ENCODE measurements at regions not wholly inside any gene's neighbourhood (a gene's known extent, or its start where the extent isn't known, plus 50 kb on each side); places are given as distances from the start of the nearest gene placed in this dataset.

GRCh38 chr16:73796241-73796640 is 500.4 kb upstream of the PSMD7 start:
- Histone ChIP-seq H3K27me3 (ENCODE audit: control insufficient read depth, insufficient read depth, low read length) (no peaks in the 10 kb centered on the region), H2BK20ac (ENCODE audit: low read depth, low read length) (no peak overlapping the region), H4K20me1 (ENCODE audit: insufficient read depth, low read length) (no peaks in the 10 kb centered on the region), H3K23ac (ENCODE audit: low read depth, low read length) (no peak overlapping the region), H2AFZ (replicated peaks; ENCODE audit: low read length, poor library complexity) (no peak overlapping the region), H3K9ac (ENCODE audit: low read depth, low read length) (no peak overlapping the region), H3K9me3 (ENCODE audit: control insufficient read depth, insufficient read depth, low read length) (peaks cover 8% of the 10 kb centered on the region; the same call in 1 of the 2 replicates), H3K4ac (ENCODE audit: low read depth, low read length) (no peak overlapping the region), H2BK120ac (ENCODE audit: low read depth, low read length) (no peak overlapping the region), H2AK9ac (replicated peaks; ENCODE audit: low read depth, low read length, poor library complexity) (no peak overlapping the region), H2BK15ac (ENCODE audit: low read depth, low read length) (no peak overlapping the region), H4K5ac (ENCODE audit: low read depth, low read length) (no peak overlapping the region), H3K36me3 (ENCODE audit: control insufficient read depth, insufficient read depth, low read length) (no peaks in the 10 kb centered on the region), H4K91ac (ENCODE audit: insufficient read depth, low read depth, low read length) (no peak overlapping the region), H3K14ac (replicated peaks; ENCODE audit: low read depth, low read length) (no peak overlapping the region), H3K9me1 (ENCODE audit: insufficient read depth, low read length) (no peaks in the 10 kb centered on the region), H2BK5ac (ENCODE audit: low read depth, low read length, poor library complexity, severe bottlenecking) (no peak overlapping the region), H3K4me3 (ENCODE audit: insufficient read depth, low read depth, low read length) (no peak overlapping the region), H3K18ac (ENCODE audit: low read depth, low read length) (no peak overlapping the region), H3K56ac (ENCODE audit: extremely low read depth, insufficient read depth, low read length) (no peak overlapping the region), H3K4me2 (ENCODE audit: low read depth, low read length) (no peak overlapping the region), H2AK5ac (ENCODE audit: low read depth, low read length) (no peak overlapping the region), H3K27ac (ENCODE audit: insufficient read depth, low read length) (no peak overlapping the region), H3K4me1 (ENCODE audit: control insufficient read depth, insufficient read depth, low read length) (no peaks in the 10 kb centered on the region), H3K79me1 (ENCODE audit: low read depth in 1 of 2, low read length in 2 of 2) (no peaks in the 10 kb centered on the region), H4K8ac (ENCODE audit: low read depth in 2 of 2, low read length in 2 of 2) (no peak overlapping the region)
- DNase-seq (no peak), ATAC-seq (ENCODE audit: low read depth) (no peak)
- CTCF ChIA-PET = no interaction called here
- 38% methylated on average over 4 of the region's 4 CpGs; no CpG with 5 or more reads in 1 of the 2 experiments for WGBS, 2 experiments (ENCODE audit: extremely low coverage in 2 of 2, insufficient read length in 1 of 2)
- TF ChIP-seq MAFK (IDR thresholded peaks at IDR 0.05; ENCODE audit: low read depth, low read length) (no peak), RCOR1 (IDR thresholded peaks at IDR 0.05; ENCODE audit: insufficient replicate concordance, low read length) (no peak), FOS (IDR thresholded peaks at IDR 0.05; ENCODE audit: low read depth, low read length) (no peak), CEBPB (IDR thresholded peaks at IDR 0.05; ENCODE audit: low read depth, low read length) (no peak), CHD1 (IDR thresholded peaks at IDR 0.05; ENCODE audit: low read depth, low read length) (no peak), ELK1 (IDR thresholded peaks at IDR 0.05; ENCODE audit: borderline replicate concordance, low read depth, low read length) (no peak), RFX5 (IDR thresholded peaks at IDR 0.05; ENCODE audit: low read depth, low read length) (no peak), BHLHE40 (IDR thresholded peaks at IDR 0.05; ENCODE audit: low read depth, low read length) (no peak), CTCF (conservative IDR thresholded peaks at IDR 0.05; ENCODE audit: low read depth, low read length) (no peak), USF2 (IDR thresholded peaks at IDR 0.05; ENCODE audit: low read depth, low read length) (no peak), POLR2A (IDR thresholded peaks at IDR 0.05; ENCODE audit: low read depth, low read length) (no peak), MXI1 (IDR thresholded peaks at IDR 0.05; ENCODE audit: borderline replicate concordance, low read depth, low read length) (no peak), SMC3 (IDR thresholded peaks at IDR 0.05; ENCODE audit: low read depth, low read length) (no peak), RAD21 (IDR thresholded peaks at IDR 0.05; ENCODE audit: low read length) (no peak), MAZ (IDR thresholded peaks at IDR 0.05; ENCODE audit: borderline replicate concordance, low read depth, low read length) (no peak), NFE2L2 (IDR thresholded peaks at IDR 0.05; ENCODE audit: low read depth, low read length) (no peak)
- BruUV-seq (replicated peaks) = no TSS peak
- POLR2A ChIA-PET (ENCODE audit: unreplicated experiment) = no interaction called here
- dilution Hi-C loops (cut with HindIII; ENCODE audit: low sequenced_read_pairs, unreplicated experiment) = no loop called here
- intact Hi-C loops (cut with micrococcal nuclease) = no loop called here
- in situ Hi-C loops (cut with MboI; ENCODE audit: low sequenced_read_pairs) = no loop called here
